Posterior cingulate gyrus (tissue), 11 donors: ENCODE measurements at regions not wholly inside any gene's neighbourhood (a gene's known extent, or its start where the extent isn't known, plus 50 kb on each side); places are given as distances from the start of the nearest gene placed in this dataset.

Experiments used
- DNase-seq, 10 donors: peaks; one replicate each; pipeline versions ENCODE4 v3.0.0 to v3.0.0-alpha.2; 2020 to 2021; ENCODE audit warnings: mixed read lengths in 3 of 10
- intact Hi-C: fragments of 100-400 bp; cut with DNase I; formaldehyde crosslinking; loops from one replicate; pipeline ENCODE4 v1.15.1; 2023

GRCh38 chr20:55205665-55206064 lies 730.3 kb downstream of the DOK5 start:
- DNase-seq = no peak
- intact Hi-C loops = no loop called here

DNA sequence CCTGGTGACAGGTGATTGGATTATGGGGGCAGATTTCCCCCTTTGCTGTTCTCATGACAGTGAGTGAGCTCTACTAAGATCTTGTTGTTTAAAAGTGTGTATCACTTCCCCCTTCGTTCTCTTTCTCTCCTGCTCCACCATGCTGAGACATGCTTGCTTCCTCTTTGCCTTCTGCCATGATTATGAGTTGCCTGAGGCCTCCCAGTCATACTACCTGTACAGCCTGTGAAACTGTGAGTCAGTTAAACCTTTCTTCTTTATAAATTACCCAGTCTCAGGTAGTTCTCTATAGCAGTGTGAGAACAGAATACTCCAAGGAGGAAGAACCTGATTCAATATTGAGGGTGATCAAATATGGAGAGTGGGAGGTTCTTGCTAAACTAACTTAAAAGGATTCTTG lies 724.9 kb downstream of the DOK5 start:
- no peak for DNase-seq
- intact Hi-C loops = no loop called here

GRCh38 chr20:55194947-55195346 lies 719.6 kb downstream of the DOK5 start:
- DNase-seq = no peak
- intact Hi-C loops = no loop called here

GRCh38 chr20:55186228-55186627 lies 710.8 kb downstream of the DOK5 start:
- no peak for DNase-seq
- intact Hi-C loops = no loop called here

GRCh38 chr20:55175081-55175480 lies 699.7 kb downstream of the DOK5 start:
- intact Hi-C loops = no loop called here

GRCh38 chr20:55174635-55175034 lies 699.2 kb downstream of the DOK5 start:
- intact Hi-C loops = no loop called here
- no peak for DNase-seq

More at GRCh38 chr20:55175081-55175480, 699.7 kb downstream of the DOK5 start:
- no peak for DNase-seq

DNA sequence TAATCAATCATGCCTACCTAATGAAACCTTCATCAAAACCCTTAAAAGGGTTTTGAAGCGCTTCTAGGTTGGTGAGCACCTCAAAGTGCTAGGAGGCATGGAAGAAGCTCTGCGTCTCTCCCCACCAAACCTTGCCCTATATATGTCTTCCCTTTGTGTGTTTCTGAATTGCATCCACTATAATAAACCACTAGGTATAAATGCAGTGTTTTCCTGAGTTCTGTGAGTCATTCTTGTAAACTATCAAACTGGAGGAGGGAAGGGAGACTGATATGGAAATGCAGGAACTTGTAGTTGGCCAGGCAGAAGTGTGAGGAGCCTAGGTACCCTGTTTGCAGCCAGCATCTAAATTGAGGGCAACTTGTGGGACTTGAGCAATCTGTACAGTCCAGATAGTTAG lies 698.8 kb downstream of the DOK5 start:
- intact Hi-C loops = no loop called here
- no peak for DNase-seq

GRCh38 chr20:55173601-55174000 lies 698.2 kb downstream of the DOK5 start:
- intact Hi-C loops = no loop called here
- DNase-seq = no peak

GRCh38 chr20:55172310-55173002 lies 697.1 kb downstream of the DOK5 start:
- no peak for DNase-seq
- intact Hi-C loops = no loop called here

GRCh38 chr20:55166063-55166462 lies 690.7 kb downstream of the DOK5 start:
- DNase-seq = no peak
- intact Hi-C loops = no loop called here

DNA sequence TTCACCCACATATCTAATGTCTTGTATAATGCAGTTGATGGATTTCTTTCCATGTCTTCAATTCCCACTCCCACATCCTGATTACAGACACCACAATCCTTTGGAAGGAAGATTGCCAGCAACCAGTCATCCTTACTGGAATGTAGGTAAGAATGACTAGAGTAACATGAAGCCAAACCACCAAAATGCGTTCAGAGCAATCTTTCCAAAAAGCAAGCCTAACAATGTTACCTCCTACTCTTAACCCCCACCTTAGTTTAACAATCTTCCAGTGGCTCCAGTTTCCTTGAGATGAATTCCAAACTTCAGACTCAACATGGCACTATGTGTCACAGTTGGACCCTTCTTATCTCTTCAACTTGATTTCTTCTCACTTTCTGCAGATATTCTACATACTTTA lies 685.6 kb downstream of the DOK5 start:
- DNase-seq = no peak
- intact Hi-C loops = no loop called here

DNA sequence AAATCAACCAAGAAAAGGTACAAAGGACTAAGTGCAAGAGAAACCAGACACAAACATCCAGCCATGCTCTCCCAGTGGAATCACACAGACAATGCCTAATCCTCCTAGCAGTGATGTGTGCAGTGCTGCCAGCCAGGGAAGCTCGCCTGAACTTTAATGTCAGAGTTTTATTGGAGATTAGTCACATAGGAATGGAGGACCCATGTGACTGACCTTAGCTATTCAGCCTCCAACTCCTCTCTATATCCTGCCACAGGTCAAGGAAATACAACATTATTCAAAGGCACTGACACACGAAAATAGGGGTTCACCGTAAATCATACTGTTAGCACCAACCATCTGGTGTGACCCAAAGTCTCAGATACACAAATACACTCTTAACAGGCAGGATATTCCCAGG lies 684.6 kb downstream of the DOK5 start:
- no peak for DNase-seq
- intact Hi-C loops = no loop called here

GRCh38 chr20:55159230-55159629 lies 683.8 kb downstream of the DOK5 start:
- intact Hi-C loops = no loop called here
- DNase-seq = peak in 1 of 10 donors; percentile 23

DNA sequence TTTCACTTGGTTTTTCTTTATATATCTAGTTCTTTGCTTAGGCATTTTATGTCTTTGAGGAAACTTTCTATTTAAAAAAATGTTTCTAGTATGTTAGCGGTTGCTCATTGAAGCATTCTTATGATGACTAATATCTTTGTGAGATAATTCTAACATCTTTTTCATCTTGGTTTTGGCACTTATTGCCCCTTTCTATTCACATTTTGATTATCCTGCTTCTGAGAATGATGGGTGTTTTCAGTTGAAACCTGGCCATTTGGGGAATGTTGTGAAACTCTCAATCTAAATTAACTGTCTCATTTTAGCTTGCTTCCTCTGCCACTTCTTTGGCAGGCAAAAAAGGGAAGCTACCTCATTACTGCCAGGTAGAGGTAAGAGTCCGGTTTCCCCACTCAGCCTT lies 683.1 kb downstream of the DOK5 start:
- no peak for DNase-seq
- intact Hi-C loops = no loop called here

DNA sequence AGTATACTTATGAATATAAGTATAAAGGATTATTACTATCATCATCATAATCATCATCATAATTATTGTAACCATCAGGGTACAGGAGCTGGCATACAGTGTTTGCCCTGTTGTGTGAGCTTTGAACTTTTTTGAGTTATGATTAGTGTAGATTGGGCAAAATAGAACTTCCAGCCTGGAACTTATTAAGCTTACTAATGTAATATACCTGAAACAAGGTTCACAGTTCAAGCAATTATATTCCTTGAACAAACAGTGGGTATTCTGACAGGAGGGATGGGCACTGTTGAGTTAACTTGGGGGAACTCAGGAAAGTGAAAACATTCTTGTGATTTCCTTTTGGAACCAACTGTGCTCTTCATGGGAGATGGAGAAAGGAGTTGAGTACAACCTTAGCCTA lies 680.0 kb downstream of the DOK5 start:
- DNase-seq = no peak
- intact Hi-C loops = no loop called here

DNA sequence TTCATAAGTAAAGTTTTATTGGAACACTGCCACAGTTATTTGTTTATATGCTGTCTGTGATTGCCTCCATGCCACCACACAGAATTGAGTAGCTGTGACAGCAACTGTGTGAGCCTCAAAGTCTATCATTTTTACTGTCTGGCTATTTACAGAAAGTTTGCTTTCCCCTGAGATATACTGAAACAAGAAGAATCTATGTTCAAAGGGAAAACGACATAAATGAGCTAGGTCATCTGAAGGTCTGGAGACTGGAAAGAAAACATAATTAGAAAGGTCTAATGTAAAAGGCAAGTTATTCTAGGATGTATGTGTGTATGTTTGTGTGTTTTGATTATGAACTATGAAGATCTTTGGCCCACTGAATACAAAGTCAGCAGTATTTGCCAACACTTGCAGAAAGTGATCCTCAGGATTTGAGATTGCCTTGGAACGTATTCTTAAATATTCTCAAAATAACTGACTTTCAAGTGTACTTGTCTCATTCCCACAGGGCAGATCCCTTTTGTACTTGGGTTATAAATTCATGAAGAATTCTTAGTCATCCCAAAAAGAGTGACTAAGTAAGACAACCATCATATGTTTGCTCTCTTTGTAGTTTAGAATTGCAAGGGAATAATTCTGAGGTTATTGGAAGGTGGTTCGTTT lies 677.7 kb downstream of the DOK5 start:
- DNase-seq = no peak
- intact Hi-C loops = no loop called here

- no peak for DNase-seq
- intact Hi-C loops = no loop called here
These were observed 675.8 kb downstream of the DOK5 start for GRCh38 chr20:55151171-55151570.

DNA sequence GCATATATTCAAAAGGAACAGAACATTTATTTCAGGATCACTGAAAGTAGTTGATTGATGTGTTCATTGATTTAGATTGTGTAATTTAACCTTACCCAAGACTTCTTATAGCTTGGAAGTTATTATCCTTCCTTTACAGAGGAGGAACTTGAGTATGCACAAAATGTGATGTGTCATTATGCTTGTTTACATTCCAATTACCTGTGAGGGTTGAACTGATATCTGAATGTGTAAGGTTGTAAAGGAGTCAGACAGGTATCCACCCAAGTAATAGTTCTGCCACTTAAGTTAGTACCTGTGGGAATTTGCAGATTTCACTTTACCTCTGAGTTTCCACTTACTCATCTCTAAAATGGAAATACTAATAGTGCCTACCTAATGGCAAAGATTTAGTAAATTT lies 668.2 kb downstream of the DOK5 start:
- no peak for DNase-seq
- intact Hi-C loops = no loop called here

DNA sequence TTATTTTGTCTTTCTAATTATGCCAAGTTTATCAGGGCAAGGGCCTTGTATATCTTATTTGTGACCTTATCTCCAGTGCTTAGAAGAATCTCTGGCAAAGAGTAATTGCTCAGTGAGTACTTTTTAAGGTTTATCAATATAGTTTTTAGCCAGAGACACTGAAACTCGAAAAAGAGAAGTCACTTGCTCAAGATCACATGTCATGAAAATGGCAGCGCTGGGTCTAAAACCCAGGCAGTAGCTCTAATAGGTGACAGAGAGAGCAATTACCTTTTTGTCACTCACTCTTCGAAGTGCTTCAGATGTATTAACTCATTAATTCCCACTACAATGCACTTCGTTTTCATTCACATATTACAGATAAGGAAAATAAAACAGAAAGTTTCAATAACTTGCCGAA lies 667.5 kb downstream of the DOK5 start:
- intact Hi-C loops = no loop called here

DNA sequence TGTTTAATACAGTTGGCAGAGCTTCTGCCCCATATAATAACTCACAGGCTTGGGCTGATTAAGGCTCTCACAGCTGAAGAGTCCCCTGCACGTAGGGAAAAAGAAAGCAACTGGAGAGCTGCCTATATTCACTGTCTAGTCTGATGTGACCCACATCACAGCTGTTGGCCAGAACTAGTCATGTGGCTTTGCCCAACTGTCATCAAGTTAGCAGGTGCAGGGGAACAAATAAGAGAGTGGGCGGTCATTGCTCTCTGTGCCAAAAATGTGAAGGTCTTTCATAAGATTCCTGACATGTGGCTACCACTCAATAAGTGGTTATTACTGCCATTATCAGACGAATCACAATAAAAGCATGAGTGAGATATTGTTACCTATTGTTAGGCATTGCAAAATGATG lies 665.2 kb downstream of the DOK5 start:
- intact Hi-C loops = no loop called here
- DNase-seq = no peak

More for the DNA sequence above, 667.5 kb downstream of the DOK5 start:
- DNase-seq = no peak

DNA sequence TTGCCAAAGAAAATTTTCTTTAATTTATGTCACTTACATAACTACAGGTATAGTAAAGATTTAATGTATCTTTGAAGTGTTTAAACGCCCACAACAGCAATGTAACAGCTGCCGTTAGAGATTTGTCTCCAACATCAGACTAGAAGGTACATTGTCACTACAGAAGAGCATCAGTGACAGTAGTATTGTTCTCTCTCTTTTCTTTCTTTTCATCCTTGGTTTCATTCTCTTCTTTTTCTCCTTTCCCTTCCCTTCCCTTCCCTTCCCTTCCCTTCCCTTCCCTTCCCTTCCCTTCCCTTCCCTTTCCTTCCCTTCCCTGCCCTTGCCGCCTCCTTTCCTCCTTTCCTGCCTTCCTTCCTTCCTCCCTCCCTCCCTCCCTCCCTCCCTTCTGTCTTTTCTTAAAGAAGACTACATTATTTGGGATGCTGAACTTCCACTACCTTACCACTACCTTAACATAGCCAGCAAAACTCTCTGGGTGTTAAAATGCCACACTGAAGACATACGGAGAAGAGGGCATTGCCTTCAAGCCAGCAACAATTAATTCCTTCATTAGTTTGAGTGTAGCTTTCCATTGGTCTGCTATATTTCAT lies 663.9 kb downstream of the DOK5 start:
- no peak for DNase-seq
- intact Hi-C loops = no loop called here

GRCh38 chr20:55135923-55136322 lies 660.5 kb downstream of the DOK5 start:
- intact Hi-C loops = no loop called here

More at GRCh38 chr20:55135923-55136322, 660.5 kb downstream of the DOK5 start:
- DNase-seq = no peak
